Glomerular visceral epithelial cell (primary cell): ENCODE measurements at regions not wholly inside any gene's neighbourhood (a gene's known extent, or its start where the extent isn't known, plus 50 kb on each side); places are given as distances from the start of the nearest gene placed in this dataset.

Source experiments
- DNase-seq: peaks from one replicate; pipeline ENCODE4 v3.0.0-alpha.2; 2016; ENCODE audit errors: extremely low spot score

DNA sequence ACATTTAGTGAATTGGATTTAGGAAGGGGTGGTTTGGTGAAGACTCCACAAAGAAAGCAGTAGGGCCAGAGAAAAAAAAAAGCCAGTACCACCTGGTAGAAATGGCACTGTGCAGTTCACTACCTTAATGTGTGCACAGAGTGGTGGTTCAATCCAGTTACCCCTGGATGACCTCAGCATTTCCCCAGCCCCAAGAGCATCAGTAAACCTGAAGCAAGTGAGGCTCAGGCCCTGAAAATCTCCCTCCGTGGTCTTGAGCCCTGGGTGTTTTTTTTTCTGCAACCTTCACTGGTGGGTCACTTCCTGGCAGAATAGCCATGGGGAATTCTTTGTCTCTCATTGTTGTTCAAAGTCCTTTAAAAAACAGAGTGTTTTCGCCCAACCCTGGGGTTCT, 202.9 kb downstream of the GADD45G start:
- DNase-seq = no peak

- no peak for DNase-seq
Observed at GRCh38 chr9:89808076-89808755, 203.4 kb downstream of the GADD45G start.

GRCh38 chr9:89808756-89809181, 204.0 kb downstream of the GADD45G start:
- DNase-seq = no peak

GRCh38 chr9:89810431-89810830, 205.6 kb downstream of the GADD45G start:
- peak; percentile 82 for DNase-seq

DNA sequence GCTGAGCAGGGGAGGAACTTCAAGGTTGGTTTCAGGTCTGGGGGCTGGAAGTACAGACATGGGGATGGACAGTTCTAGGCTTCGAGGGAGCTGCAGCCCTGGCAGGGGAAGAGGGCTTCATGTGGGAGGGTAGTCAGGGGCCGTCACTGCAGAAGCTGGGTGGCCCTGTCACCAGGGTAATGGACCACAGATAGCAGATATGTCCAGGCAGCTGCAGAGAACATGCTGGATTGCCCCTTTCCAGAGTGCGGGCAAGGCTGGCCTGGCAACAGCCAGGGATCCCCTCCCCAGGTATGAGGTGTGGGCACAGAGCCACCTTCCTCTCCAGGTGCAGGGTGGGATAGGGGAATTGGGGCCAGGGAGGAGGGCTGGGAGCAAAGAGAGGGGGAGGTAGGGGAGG, 206.5 kb downstream of the GADD45G start:
- no peak for DNase-seq

- no peak for DNase-seq
Observed at GRCh38 chr9:89811886-89812450, 207.2 kb downstream of the GADD45G start.

GRCh38 chr9:89812556-89813181, 207.9 kb downstream of the GADD45G start:
- DNase-seq = no peak

DNA sequence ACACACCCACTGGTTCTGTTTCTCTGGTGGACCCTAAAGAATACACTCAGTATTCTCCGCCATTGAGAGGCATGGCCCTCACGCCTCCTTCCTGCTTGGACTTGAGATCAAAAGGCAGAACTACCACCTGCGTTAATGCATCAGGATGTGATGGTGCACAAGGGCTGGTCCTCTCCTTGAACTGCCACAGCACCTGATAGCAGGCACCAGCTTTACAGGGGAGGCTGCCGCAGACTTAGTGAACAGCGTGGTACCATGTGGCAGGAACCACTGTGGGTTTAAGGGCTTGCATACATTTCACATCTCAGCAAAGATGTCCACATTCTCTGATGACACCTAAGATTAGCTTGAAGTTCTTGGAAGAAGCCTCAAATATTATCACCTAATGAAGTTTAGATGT, 208.7 kb downstream of the GADD45G start:
- DNase-seq = no peak

GRCh38 chr9:89814340-89815040, 209.7 kb downstream of the GADD45G start:
- DNase-seq = peak; percentile 64

- no peak for DNase-seq
Observed at GRCh38 chr9:89815061-89815902, 210.5 kb downstream of the GADD45G start.

GRCh38 chr9:89815903-89816573, 211.2 kb downstream of the GADD45G start:
- no peak for DNase-seq

DNA sequence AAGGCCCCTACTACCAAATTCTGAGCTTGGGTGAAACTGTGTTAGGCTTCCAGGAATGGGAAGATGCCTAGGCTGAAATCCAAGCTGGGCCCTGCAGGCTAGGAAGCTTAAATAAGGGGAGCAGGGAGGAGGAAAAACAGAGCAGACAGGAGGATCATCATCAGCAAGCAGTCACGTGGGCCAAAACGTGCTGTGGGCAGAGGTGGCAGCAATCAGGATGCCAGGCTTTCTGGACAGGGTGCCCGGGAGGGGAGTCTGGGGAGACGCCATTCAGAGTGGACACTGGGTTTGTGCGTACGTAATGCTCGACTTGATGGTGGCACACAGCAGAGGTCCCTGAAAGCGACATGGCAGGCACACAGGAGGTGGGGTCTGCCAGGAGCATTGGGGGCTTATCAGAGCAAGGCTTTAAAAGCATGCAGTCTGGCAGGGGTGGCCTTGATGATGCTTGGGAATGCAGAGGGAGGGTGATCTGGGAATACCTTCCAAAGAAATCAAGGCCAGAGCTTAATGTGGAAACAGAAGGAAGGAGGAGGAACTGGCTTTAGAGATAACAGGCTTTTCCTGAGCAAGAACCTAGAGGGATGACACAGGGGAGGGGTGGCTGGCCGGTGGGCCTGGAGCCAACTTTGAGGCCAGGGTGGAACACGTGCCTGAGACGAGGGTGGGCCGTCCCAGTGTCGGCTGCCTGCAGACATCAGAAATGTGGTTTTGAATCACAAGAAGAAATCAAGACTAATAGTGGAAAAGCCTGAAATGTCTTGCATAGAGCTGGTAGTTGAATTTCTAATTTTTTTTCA, 212.5 kb downstream of the GADD45G start:
- no peak for DNase-seq

DNA sequence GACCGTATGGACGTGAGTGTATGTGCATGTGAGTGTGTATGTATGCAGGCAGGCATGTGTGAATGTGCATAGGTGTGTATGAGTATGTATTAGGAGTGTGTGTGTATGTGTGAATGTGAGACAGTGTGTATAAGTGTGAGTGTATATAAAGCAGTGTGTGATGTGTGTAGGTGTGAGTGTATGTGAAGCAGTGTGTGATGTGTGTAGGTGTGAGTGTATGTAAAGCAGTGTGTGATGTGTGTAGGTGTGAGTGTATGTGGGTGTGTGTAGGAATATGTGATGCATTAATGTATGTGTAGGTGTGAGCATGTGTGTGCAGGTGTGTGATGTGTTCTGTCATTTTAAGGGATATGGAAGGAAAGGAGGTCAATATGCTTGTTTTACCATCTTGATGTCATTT, 215.5 kb downstream of the GADD45G start:
- no peak for DNase-seq

GRCh38 chr9:89821081-89821480, 216.3 kb downstream of the GADD45G start:
- DNase-seq = peak; percentile 74

- no peak for DNase-seq
Observed at GRCh38 chr9:89822996-89823395, 218.2 kb downstream of the GADD45G start.

DNA sequence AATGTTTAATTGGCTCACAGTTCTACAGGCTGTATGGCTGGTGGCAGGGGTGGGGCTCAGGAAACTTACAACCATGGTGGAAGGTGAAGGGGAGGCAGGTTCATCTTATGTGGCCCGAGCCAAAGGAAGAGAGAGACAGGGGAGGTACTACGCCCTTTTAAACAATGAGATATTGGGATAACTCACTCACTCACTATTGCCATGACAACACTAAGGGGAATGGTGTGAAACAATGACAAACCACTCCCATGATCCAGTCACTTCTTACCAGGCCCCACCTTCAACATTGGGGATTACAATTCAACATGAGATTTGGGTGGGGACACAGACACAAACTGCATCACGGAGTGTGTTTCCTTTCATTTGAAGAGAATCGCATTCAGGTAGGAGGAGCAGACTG, 220.9 kb downstream of the GADD45G start:
- no peak for DNase-seq

DNA sequence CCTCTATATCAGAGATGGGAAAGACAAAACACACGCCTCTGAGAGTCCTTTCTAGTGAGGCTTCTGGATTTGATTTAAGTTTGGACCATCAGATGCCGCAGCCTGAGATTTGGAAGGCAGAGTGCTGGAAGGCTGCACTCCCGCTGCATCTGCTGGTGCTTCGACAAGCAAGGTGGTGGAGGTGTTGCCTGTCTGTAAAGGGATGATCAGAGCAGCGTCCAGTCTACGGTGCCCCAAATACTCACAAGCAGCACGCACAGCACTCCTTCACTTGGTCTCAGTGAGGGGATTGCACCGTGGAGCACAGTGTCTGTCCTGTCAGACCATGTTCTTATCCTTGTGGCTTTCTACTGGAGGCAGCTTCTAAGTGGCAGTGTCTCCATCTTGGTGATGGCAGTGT, 221.4 kb downstream of the GADD45G start:
- no peak for DNase-seq

DNA sequence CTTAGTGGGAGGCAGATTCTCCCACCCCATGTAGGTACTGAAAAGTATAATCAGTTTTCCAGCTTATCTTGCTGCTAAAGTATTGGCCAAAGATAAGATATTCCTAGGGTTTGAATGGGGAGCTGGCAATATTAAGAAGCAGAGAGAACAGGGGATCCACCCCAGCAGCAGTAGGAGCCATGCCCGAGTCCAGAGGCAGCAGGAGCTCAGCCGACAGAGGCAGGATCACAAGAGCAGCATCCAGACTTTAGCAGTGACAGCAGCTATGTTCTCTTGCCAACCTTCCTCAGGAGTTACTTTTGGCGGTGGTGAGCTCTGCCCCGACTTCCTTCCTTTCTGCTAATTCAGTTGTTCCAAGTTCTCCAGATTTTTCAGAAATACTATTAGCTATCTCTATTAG, 224.5 kb downstream of the GADD45G start:
- no peak for DNase-seq

GRCh38 chr9:89835666-89836065, 230.9 kb downstream of the GADD45G start:
- peak; percentile 20 for DNase-seq

DNA sequence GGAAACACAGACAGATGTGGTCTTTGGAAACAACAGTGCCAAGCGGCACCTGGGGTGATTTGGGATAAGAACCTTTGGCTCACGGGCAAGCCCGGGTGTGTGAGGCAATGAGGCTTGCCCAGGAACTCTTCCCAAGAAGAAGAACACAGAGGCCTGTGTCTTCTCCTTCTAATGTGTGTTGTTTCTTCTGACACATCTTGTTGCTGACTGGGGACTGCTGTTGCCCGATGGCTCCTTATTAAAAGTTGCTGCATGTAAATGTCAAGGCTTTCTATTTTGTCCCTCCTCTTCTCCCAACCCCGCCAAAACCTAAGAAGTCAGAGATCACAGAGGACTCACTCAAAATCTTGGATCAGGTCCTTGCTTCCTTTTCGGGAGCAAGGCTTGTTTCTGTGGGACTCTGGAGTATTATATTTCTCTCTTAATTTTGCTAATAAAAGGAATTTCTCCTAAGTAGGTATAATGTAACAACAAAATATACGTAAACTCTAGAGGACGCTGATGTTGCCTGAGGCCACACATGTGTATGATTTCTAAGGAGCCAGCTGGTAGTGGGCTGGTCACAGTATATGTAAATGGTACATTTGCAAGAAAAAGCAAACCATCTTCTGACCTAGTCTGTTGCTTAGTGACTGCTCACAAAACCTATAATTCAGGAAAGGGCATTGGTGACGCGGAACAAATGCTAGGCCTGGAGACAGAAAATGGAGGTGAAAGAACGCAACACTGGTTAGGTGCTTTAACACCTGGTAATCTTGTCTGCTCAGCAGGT, 232.5 kb downstream of the GADD45G start:
- DNase-seq = no peak
